ENCODE measurements at regions not wholly inside any gene's neighbourhood (a gene's known extent, or its start where the extent isn't known, plus 50 kb on each side); places are given as distances from the start of the nearest gene placed in this dataset.

GRCh38 chr5:104512063-104512825, 949.7 kb upstream of the NUDT12 start:
- DNase-seq (ENCODE audit: unreplicated experiment), result no peak
- POLR2A ChIA-PET, result interaction anchor here (1.5 kb wide), 1 partner anchor 29 kb away, joined by 3 read pairs; no protein-coding TSS in a partner anchor

GRCh38 chr5:104498281-104498680, 935.7 kb upstream of the NUDT12 start:
- H3K27me3 Mint-ChIP-seq (ENCODE audit: insufficient read depth, unreplicated experiment), result no peaks in the 10 kb centered on the region
- H3K4me3 Mint-ChIP-seq (ENCODE audit: unreplicated experiment), result no peak overlapping the region
- intact Hi-C loops (cut with micrococcal nuclease), result no loop called here
- CTCF ChIA-PET, result interaction anchor here (0.6 kb wide), 1 partner anchor 629 kb away, joined by 5 read pairs; no protein-coding TSS in a partner anchor
- peaks cover 23% of the 10 kb centered on the region for H3K9me3 Mint-ChIP-seq (ENCODE audit: unreplicated experiment)
- no peak overlapping the region for H3K27ac Mint-ChIP-seq (ENCODE audit: low read depth, unreplicated experiment)
- H3K36me3 Mint-ChIP-seq (ENCODE audit: insufficient read depth, unreplicated experiment), result no peaks in the 10 kb centered on the region
- DNase-seq (ENCODE audit: unreplicated experiment), result no peak
- TF ChIP-seq CTCF (IDR thresholded peaks at IDR 0.05; ENCODE audit: unreplicated experiment), result no peak
- POLR2A ChIA-PET, result interaction anchor here (0.6 kb wide), 1 partner anchor 217 kb away, joined by 4 read pairs; no protein-coding TSS in a partner anchor
- no TSS peak for BruUV-seq (replicated peaks)
- no peaks in the 10 kb centered on the region for H3K4me1 Mint-ChIP-seq (ENCODE audit: insufficient read depth, unreplicated experiment)

More at GRCh38 chr5:104512063-104512825, 949.7 kb upstream of the NUDT12 start:
- BruUV-seq (replicated peaks), result no TSS peak
- Mint-ChIP-seq H3K27ac (ENCODE audit: low read depth, unreplicated experiment) (no peak overlapping the region), H3K4me3 (ENCODE audit: unreplicated experiment) (no peak overlapping the region), H3K9me3 (ENCODE audit: unreplicated experiment) (peaks cover 7% of the 10 kb centered on the region), H3K27me3 (ENCODE audit: insufficient read depth, unreplicated experiment) (no peaks in the 10 kb centered on the region), H3K4me1 (ENCODE audit: insufficient read depth, unreplicated experiment) (peaks cover 6% of the 10 kb centered on the region), H3K36me3 (ENCODE audit: insufficient read depth, unreplicated experiment) (no peaks in the 10 kb centered on the region)
- intact Hi-C loops (cut with micrococcal nuclease), result no loop called here
- TF ChIP-seq CTCF (IDR thresholded peaks at IDR 0.05; ENCODE audit: unreplicated experiment), result no peak
- CTCF ChIA-PET, result interaction anchor here (0.6 kb wide), 4 partner anchors 39 to 1973 kb away, joined by 3 to 5 read pairs (median 4); no protein-coding TSS in a partner anchor

- POLR2A ChIA-PET, result no interaction called here
These were observed 931.5 kb upstream of the NUDT12 start for GRCh38 chr5:104494083-104494482.

GRCh38 chr5:104472811-104473210, 910.2 kb upstream of the NUDT12 start:
- BruUV-seq (replicated peaks), result no TSS peak
- Mint-ChIP-seq H3K4me1 (ENCODE audit: insufficient read depth, unreplicated experiment) (no peaks in the 10 kb centered on the region), H3K9me3 (ENCODE audit: unreplicated experiment) (peaks cover 8% of the 10 kb centered on the region), H3K36me3 (ENCODE audit: insufficient read depth, unreplicated experiment) (peaks cover 6% of the 10 kb centered on the region), H3K27me3 (ENCODE audit: insufficient read depth, unreplicated experiment) (no peaks in the 10 kb centered on the region), H3K4me3 (ENCODE audit: unreplicated experiment) (no peak overlapping the region), H3K27ac (ENCODE audit: low read depth, unreplicated experiment) (no peak overlapping the region)
- TF ChIP-seq CTCF (IDR thresholded peaks at IDR 0.05; ENCODE audit: unreplicated experiment), result no peak
- intact Hi-C loops (cut with micrococcal nuclease), result no loop called here
- DNase-seq (ENCODE audit: unreplicated experiment), result no peak
- POLR2A ChIA-PET, result no interaction called here
- CTCF ChIA-PET, result no interaction called here

More at GRCh38 chr5:104494083-104494482, 931.5 kb upstream of the NUDT12 start:
- Mint-ChIP-seq H3K36me3 (ENCODE audit: insufficient read depth, unreplicated experiment) (no peaks in the 10 kb centered on the region), H3K4me3 (ENCODE audit: unreplicated experiment) (no peak overlapping the region), H3K27me3 (ENCODE audit: insufficient read depth, unreplicated experiment) (no peaks in the 10 kb centered on the region), H3K4me1 (ENCODE audit: insufficient read depth, unreplicated experiment) (no peaks in the 10 kb centered on the region), H3K27ac (ENCODE audit: low read depth, unreplicated experiment) (no peak overlapping the region), H3K9me3 (ENCODE audit: unreplicated experiment) (peaks cover 4% of the 10 kb centered on the region)
- BruUV-seq (replicated peaks), result no TSS peak
- no peak for DNase-seq (ENCODE audit: unreplicated experiment)
- no peak for TF ChIP-seq CTCF (IDR thresholded peaks at IDR 0.05; ENCODE audit: unreplicated experiment)
- CTCF ChIA-PET, result no interaction called here
- intact Hi-C loops (cut with micrococcal nuclease), result no loop called here

Data from MCF 10A (cell line).